Mammary epithelial cell (primary cell): ENCODE measurements at regions not wholly inside any gene's neighbourhood (a gene's known extent, or its start where the extent isn't known, plus 50 kb on each side); places are given as distances from the start of the nearest gene placed in this dataset.

Experiments used
- CTCF ChIP-seq, 2 donors: IDR thresholded peaks in 1 of 2; conservative IDR thresholded peaks in 1 of 2; 2 replicates each; pipeline ENCODE4 v1.5.1; 2011 to 2012; ENCODE audit warnings: inconsistent platforms in 2 of 2, low read length in 2 of 2, mild to moderate bottlenecking in 2 of 2, control low read depth in 1 of 2, low read depth in 1 of 2; ENCODE audit not compliant: insufficient read depth in 1 of 2; ENCODE audit errors: extremely low read depth in 1 of 2
- EZH2 ChIP-seq: IDR thresholded peaks from 2 replicates; pipeline ENCODE4 v1.6.1; 2012; ENCODE audit warnings: low read length, inconsistent platforms, borderline replicate concordance

GRCh38 chr6:85856235-85856634, 213.5 kb upstream of the SYNCRIP start:
- TF ChIP-seq EZH2 (no peak), CTCF (conservative IDR thresholded peaks at IDR 0.05 in 1 of 2, IDR thresholded peaks at IDR 0.05 in 1 of 2; ENCODE audit: extremely low read depth in 1 of 2, insufficient read depth in 1 of 2, low read depth in 1 of 2, low read length in 2 of 2) (no peak)
